Progenitor cell of endocrine pancreas (in vitro differentiated cells): ENCODE measurements at regions not wholly inside any gene's neighbourhood (a gene's known extent, or its start where the extent isn't known, plus 50 kb on each side); places are given as distances from the start of the nearest gene placed in this dataset.
A peak's percentile ranks its signal among the peaks of the same experiment; 100 is the strongest.

Source experiments
- DNase-seq: peaks from one replicate; pipeline ENCODE4 v3.0.0; 2021; ENCODE audit warnings: low spot score; ENCODE audit not compliant: unreplicated experiment
- H3K27ac Mint-ChIP-seq: 2 replicates; pipeline ENCODE4 v1.8.0; 2021; ENCODE audit warnings: mild to moderate bottlenecking, moderate library complexity, mixed read lengths
- H3K27me3 Mint-ChIP-seq: 2 replicates; pipeline ENCODE4 v1.8.0; 2021; ENCODE audit warnings: mixed read lengths
- H3K36me3 Mint-ChIP-seq: 2 replicates; pipeline ENCODE4 v1.8.0; 2022; ENCODE audit warnings: mixed read lengths; ENCODE audit not compliant: insufficient read depth
- H3K4me1 Mint-ChIP-seq: 2 replicates; pipeline ENCODE4 v1.8.0; 2021; ENCODE audit warnings: low read depth, mixed read lengths
- H3K4me3 Mint-ChIP-seq: 2 replicates; pipeline ENCODE4 v1.8.0; 2021; ENCODE audit warnings: low read depth, mild to moderate bottlenecking, moderate library complexity, mixed read lengths
- H3K9me3 Mint-ChIP-seq: 2 replicates; pipeline ENCODE4 v1.8.0; 2021; ENCODE audit warnings: low read depth, mixed read lengths
- CTCF ChIP-seq: fragments of 200-600 bp; sonication (generic); IDR thresholded peaks from one replicate; pipeline ENCODE4 v1.5.0; 2021; ENCODE audit warnings: antibody characterized with exemption, mild to moderate bottlenecking; ENCODE audit not compliant: unreplicated experiment

- peaks cover 10% of the 10 kb centered on the region for H3K27me3 Mint-ChIP-seq
- H3K27ac Mint-ChIP-seq = no peak overlapping the region
- H3K4me1 Mint-ChIP-seq = peaks cover 8% of the 10 kb centered on the region
- no peaks in the 10 kb centered on the region for H3K9me3 Mint-ChIP-seq
- TF ChIP-seq CTCF = no peak
- no peak for DNase-seq
- no peak overlapping the region for H3K4me3 Mint-ChIP-seq
- no peaks in the 10 kb centered on the region for H3K36me3 Mint-ChIP-seq
Observed at GRCh38 chr4:16450724-16451123, 224.5 kb upstream of the TAPT1 start.

- H3K27ac Mint-ChIP-seq = no peak overlapping the region
- TF ChIP-seq CTCF = no peak
- no peak for DNase-seq
- H3K4me1 Mint-ChIP-seq = peaks cover 8% of the 10 kb centered on the region
- H3K36me3 Mint-ChIP-seq = no peaks in the 10 kb centered on the region
- no peak overlapping the region for H3K4me3 Mint-ChIP-seq
- H3K9me3 Mint-ChIP-seq = no peaks in the 10 kb centered on the region
- H3K27me3 Mint-ChIP-seq = peaks cover 10% of the 10 kb centered on the region
Observed at GRCh38 chr4:16450031-16450430, 223.8 kb upstream of the TAPT1 start.

GRCh38 chr4:16449406-16449805 lies 223.1 kb upstream of the TAPT1 start:
- no peak for TF ChIP-seq CTCF
- no peak for DNase-seq
- Mint-ChIP-seq H3K9me3 (no peaks in the 10 kb centered on the region), H3K27me3 (peaks cover 15% of the 10 kb centered on the region), H3K4me1 (peaks cover 8% of the 10 kb centered on the region), H3K4me3 (no peak overlapping the region), H3K36me3 (no peaks in the 10 kb centered on the region), H3K27ac (no peak overlapping the region)

GRCh38 chr4:16448241-16448840 lies 222.1 kb upstream of the TAPT1 start:
- H3K9me3 Mint-ChIP-seq = no peaks in the 10 kb centered on the region
- H3K4me1 Mint-ChIP-seq = peaks cover 8% of the 10 kb centered on the region
- DNase-seq = no peak
- no peak for TF ChIP-seq CTCF
- no peak overlapping the region for H3K27ac Mint-ChIP-seq
- no peak overlapping the region for H3K4me3 Mint-ChIP-seq
- no peaks in the 10 kb centered on the region for H3K36me3 Mint-ChIP-seq
- peaks cover 15% of the 10 kb centered on the region for H3K27me3 Mint-ChIP-seq

- Mint-ChIP-seq H3K4me1 (peaks cover 16% of the 10 kb centered on the region), H3K9me3 (no peaks in the 10 kb centered on the region), H3K36me3 (no peaks in the 10 kb centered on the region), H3K4me3 (no peak overlapping the region), H3K27ac (no peak overlapping the region), H3K27me3 (peaks cover 34% of the 10 kb centered on the region)
- peak; percentile 53 for TF ChIP-seq CTCF
- no peak for DNase-seq
Observed at GRCh38 chr4:16443504-16444088, 217.3 kb upstream of the TAPT1 start.
